ENCODE measurements at regions not wholly inside any gene's neighbourhood (a gene's known extent, or its start where the extent isn't known, plus 50 kb on each side); places are given as distances from the start of the nearest gene placed in this dataset.

DNA sequence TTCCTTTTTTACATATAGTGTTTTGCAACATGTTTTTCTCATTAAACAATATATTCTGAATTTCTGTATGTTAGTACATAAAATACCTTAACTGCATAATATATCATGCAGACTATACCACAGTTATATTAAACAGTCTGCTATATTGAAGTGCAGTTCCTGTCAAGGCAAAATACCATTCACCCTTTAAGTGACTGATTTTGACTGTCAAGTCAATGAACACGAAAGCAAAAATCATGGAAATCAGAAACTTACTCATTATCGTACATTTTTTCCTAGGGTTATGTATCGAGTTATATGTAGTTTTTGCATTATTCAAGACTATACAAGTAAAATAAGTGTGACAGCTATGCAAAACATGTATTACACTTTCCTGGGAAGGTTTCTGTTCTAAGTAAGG, 361.6 kb upstream of the MAP2 start:
- Histone ChIP-seq H3K23ac (ENCODE audit: insufficient read length) (no peak overlapping the region), H3K27ac (ENCODE audit: low read depth, low read length) (no peak overlapping the region), H3K79me2 (ENCODE audit: control insufficient read depth in 1 of 2, insufficient read depth in 2 of 2, low read length in 2 of 2) (no peaks in the 10 kb centered on the region), H2AFZ (ENCODE audit: low read length) (no peak overlapping the region), H3K4me2 (ENCODE audit: insufficient read depth in 1 of 2, low read depth in 2 of 2, low read length in 2 of 2) (no peak overlapping the region), H3K9me3 (ENCODE audit: insufficient read depth in 2 of 2, low read depth in 1 of 2, low read length in 1 of 2) (no peaks in the 10 kb centered on the region), H3K4ac (replicated peaks; ENCODE audit: insufficient read length, low read depth, low read length) (no peak overlapping the region), H4K20me1 (replicated peaks in 1 of 2; ENCODE audit: control insufficient read depth in 1 of 2, insufficient read depth in 2 of 2, low read length in 2 of 2) (no peaks in the 10 kb centered on the region), H2AK5ac (ENCODE audit: low read depth, low read length) (no peak overlapping the region), H4K8ac (ENCODE audit: extremely low read depth, insufficient read depth, low read length) (no peak overlapping the region), H3K4me1 (replicated peaks in 1 of 4; ENCODE audit: control insufficient read depth in 3 of 4, insufficient read depth in 4 of 4, low read length in 3 of 4) (no peaks in the 10 kb centered on the region), H3K27me3 (replicated peaks in 1 of 4; ENCODE audit: control insufficient read depth in 3 of 4, extremely low read depth in 1 of 4, insufficient read depth in 3 of 4, low read length in 3 of 4) (no peaks in the 10 kb centered on the region), H4K91ac (replicated peaks; ENCODE audit: insufficient read length, low read length) (no peak overlapping the region), H3K4me3 (ENCODE audit: extremely low read depth in 1 of 4, insufficient read depth in 2 of 4, low read depth in 3 of 4, low read length in 4 of 4) (no peak overlapping the region), H3K18ac (ENCODE audit: extremely low read depth, low read length) (no peak overlapping the region), H4K5ac (ENCODE audit: insufficient read length, low read depth, low read length) (no peak overlapping the region), H3K56ac (replicated peaks; ENCODE audit: insufficient read length, low read depth, low read length) (no peak overlapping the region), H2BK20ac (ENCODE audit: low read length) (no peak overlapping the region), H2BK5ac (ENCODE audit: low read depth, low read length) (no peak overlapping the region), H2BK12ac (ENCODE audit: low read depth, low read length) (no peak overlapping the region), H2BK15ac (ENCODE audit: low read length) (no peak overlapping the region), H3K23me2 (ENCODE audit: low read depth, low read length) (no peaks in the 10 kb centered on the region), H3K36me3 (ENCODE audit: control insufficient read depth in 2 of 4, insufficient read depth in 4 of 4, low read length in 3 of 4) (no peaks in the 10 kb centered on the region), H3K14ac (ENCODE audit: insufficient read length) (no peak overlapping the region), H3K79me1 (ENCODE audit: low read depth, low read length) (no peaks in the 10 kb centered on the region), H2BK120ac (replicated peaks; ENCODE audit: low read depth, low read length) (no peak overlapping the region), H3K9ac (replicated peaks in 1 of 4; ENCODE audit: extremely low read depth in 1 of 4, low read depth in 3 of 4, low read length in 3 of 4) (no peak overlapping the region)
- ChIA-PET CTCF (ENCODE audit: partially characterized antibody) (interaction anchor here (1.1 kb wide), 1 partner anchor 270 kb away, joined by 3 read pairs; no protein-coding TSS in a partner anchor), POLR2A (ENCODE audit: partially characterized antibody) (no interaction called here)
- no peak for TF ChIP-seq RBBP5 (IDR thresholded peaks at IDR 0.05; ENCODE audit: borderline replicate concordance, low read depth, low read length)
- DNase-seq (ENCODE audit: low read depth in 1 of 2, low spot score in 2 of 2) = no peak
- no peak for FAIRE-seq
- 93% methylated on average over 3 of the region's 3 CpGs; no CpG with 5 or more reads in 1 of the 2 experiments for WGBS, 2 experiments (ENCODE audit: extremely low coverage in 1 of 2, insufficient coverage in 1 of 2, insufficient read length in 1 of 2, insufficient replicate concordance in 2 of 2, low coverage in 1 of 2, low lambda C conversion rate in 2 of 2, missing lambda C conversion rate in 1 of 2)
